ENCODE measurements at regions not wholly inside any gene's neighbourhood (a gene's known extent, or its start where the extent isn't known, plus 50 kb on each side); places are given as distances from the start of the nearest gene placed in this dataset.

DNA sequence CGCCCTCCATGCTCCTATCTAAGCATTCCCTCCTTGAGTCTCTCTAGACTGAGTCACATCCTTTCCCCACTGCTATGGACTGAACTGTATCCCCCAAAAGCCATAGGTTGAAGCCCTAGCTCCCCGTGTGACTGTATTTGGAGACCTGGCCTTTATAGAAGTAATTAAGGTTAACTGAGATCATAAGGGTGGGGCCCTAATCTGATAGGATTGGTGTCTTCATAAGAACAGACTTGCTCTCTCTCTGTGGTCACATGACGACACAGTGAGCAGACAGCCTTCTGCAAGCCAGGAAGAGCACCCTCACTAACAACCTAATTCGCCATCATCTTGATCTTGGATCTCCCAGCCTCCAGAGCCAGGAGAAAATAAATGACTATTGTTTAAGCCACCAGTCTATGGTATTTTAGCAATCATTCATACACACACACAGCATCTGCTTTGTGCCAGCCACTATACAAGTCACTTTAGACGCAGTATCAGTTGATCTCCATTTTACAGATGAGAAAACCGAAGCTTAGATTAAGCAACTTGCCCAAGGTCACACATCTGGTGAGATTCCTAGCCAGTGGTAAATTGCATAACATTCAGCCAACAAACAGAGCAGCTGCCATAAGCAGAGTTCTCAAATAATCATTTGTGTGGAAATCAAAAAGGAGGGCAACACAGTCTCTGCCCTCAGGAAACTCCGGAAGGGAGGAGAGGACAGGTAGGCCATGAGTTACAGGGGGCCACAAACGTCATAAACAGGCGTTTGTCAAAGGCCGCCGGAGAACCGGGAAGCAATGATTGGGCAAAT lies 66.3 kb upstream of the HES1 start:
- no peak for DNase-seq (ENCODE audit: low spot score)

DNA sequence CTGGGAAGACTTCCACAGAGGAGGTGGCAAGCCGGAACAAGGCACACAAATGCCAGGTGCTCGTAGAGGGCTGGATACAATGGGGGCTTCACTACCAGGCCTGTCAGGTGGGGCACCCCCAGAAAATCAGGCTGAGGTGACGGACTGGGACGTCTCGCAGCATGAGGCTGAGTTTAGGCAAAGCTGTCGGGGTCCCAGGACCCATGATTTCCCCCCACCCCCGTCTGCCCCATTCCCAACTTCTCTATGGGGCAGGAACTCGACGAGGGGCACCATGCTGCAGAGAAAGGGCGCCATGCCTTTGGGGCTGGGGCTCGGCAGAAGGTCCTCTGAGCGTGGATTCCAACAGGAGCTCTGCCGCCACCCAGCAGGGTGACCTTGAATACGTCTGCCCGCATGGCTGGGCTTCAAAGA lies 65.7 kb upstream of the HES1 start:
- DNase-seq (ENCODE audit: low spot score) = no peak

DNA sequence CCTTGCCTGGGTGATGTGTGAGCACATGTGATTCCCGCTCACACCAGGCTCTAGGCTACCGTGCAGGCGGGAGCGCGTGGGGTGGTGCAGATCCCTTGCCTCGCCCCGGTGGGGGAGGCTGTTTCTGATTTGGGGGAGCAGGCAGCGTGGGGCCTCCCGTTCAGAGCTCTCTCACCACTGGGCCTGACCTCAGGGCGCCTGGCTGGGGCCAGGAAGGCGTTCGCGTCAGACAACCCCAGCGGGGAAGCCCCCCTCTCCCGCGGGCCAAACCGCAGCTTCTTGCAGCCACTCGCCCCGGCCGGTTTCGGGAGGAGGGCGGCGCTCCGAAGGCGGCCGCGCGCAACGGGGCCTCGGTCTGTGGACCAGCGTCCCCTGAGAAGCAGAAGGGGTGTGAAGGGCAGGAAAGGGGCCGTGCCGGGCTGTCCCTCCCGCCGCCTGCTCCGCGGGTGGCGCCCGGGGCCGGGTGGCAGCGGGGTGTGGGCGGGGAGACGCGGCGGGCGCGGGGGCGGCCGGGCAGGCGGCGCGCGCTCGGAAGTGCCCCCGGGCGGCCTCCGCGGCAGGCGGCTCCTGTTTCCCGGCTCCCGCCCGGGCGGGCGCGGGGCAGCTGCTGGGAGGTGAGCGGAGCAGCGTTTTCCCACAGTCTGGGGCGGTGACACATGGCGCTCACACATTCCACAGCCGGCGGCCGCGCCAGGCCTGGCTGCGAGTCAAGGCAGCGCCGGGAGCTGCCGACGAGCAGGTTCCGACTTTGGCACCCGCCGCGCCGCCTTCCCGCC lies 65.1 kb upstream of the HES1 start:
- peak; percentile 70 for DNase-seq (ENCODE audit: low spot score)

DNA sequence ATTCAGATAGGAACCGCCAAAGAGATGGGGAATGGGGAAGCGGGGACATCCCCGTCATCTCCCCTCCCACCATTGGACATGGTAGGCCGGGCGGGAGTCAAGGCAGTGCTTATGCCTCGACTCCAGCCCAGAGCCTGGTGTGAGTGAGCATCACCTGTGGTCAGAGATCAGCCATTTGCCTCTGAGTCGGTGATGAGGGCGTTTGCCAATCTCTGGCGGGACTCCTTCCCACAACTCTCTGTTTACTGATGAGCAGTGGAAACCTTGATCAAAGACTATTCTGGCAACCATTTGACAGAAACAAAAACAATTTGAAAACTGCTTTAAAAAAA lies 63.9 kb upstream of the HES1 start:
- no peak for DNase-seq (ENCODE audit: low spot score)

DNA sequence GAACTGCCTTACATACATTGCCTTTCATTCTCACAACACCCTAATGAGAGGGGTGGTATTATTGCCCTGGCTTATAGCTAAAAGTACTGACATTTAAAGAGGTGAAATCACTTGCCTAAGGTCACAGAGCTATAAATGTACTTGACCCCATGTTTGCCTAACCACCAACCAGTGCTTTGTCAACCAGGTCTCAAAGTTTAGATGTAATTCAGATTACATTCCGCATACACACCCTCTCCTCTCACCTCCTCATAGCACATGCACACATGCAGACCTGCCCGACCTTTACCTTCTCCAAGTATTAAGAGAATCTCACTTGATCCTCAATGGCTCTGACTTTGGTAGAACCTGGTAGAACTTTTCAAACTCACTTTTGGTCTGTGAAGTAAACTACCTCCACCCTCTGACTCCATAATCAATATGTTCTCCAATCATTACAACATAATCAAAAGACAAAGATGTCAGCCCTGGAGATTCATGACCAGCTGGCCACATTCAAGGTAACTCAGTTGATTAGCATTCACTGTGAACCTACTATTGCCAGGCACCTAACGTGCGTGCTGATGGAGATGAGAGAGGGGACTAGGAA lies 63.2 kb upstream of the HES1 start:
- no peak for DNase-seq (ENCODE audit: low spot score)

DNA sequence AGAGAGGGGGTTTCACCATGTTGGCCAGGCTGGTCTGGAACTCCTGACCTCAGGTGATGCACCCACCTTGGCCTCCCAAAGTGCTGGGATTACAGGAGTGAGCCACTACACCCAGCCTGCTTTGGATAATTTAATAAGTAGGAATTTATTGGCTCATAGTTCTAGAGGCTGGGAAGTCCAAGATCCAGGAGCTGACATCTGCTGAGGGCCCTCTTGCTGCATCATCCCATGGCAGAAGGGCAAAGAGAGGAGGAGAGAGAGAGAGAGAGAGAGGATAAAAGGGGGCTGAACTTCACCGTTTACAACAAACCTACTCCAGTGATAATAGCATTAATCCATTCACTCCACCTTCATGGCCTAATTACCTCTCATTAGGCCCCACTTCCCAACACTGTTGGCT lies 62.0 kb upstream of the HES1 start:
- DNase-seq (ENCODE audit: low spot score) = no peak

DNA sequence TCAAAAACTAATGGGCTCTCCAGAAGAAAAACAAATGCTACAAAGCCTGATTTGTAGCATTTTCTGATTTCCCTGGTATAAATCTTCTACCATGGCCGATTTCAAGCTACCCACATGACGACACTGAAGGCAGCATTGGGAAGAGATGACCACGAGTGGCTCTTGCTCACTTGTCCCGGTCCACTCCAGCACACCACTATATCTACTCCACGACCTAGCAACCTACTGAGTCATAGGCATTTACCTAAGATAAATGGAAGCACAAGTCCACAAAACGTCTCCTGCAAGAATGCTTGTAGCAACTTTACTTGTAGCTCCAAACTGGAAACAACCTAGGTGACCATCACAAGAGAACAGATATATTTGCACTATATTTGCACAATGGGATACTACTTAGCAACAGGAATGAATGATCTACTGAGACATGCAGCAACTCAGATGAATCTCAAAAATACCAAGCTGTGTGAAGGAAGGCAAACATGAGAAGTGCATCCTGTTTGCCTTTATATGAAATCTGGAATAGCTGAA lies 60.8 kb upstream of the HES1 start:
- DNase-seq (ENCODE audit: low spot score) = no peak

DNA sequence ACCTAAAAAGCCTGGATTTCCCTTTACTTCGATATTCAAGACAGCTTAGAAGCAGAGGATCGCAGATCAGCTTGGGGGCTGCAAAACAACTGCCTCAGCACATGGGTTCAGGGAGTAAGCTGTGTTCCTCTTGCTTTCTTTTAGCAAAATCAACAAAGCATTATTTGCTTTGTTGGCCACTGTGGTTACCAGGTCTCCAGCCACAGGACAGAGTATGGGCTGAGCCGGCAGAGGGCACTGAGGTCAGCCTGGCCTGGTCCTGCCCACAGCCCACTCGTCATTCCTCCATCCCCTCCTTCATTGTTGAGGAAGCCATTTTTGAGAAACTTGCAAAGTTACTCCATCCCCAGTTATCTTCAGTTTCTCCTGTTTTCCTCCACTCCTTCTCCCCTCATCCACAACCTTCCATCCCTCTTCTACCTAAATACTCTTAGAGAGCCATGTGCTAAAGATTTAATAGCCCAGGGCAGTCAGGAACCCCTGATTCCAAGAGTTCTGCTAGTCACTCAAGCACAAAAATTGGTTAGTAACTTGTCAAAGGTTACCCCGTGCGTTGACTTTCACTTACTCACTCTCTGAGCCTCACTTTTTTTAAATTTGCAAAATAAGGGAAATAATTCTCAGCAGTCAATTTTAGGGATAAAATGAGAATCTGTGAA lies 60.0 kb upstream of the HES1 start:
- DNase-seq (ENCODE audit: low spot score) = no peak

DNA sequence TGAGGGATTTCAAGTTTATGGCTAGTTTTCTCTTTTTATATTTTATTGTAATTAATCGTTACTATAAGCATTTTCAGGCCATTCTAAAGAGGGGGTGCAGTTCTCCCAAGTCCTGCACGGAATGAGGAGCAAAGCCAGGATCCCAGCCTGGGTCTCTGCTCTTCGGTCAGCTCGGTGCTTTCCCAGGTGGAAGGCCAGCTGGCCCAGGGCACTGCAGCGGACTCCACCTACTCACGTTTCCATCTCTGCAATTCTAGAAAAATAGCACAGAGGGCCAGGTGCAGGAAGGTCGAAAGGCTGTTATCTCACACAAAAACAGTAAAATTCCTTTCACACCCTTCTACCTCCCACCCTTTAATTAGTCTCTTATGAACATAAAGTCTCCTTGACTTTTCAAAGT lies 59.5 kb upstream of the HES1 start:
- DNase-seq (ENCODE audit: low spot score) = no peak

DNA sequence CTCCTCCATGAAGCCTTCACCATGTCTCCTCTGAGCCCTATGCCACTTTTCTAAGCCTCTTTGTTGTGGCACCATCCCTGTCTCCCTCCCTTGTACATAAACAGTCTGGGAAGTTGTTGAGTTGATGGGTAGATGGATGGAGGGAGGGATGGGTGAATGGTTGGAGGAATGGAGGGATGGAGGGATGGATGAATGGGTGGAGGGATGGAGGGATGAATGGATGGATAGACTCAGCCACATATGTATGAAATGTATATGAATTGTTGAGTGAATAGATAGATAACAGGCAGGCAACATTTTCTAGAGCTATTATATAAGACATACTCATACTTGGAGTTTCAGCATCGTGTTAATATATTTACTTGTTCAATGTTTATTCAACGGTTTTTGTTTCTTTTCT lies 58.3 kb upstream of the HES1 start:
- no peak for DNase-seq (ENCODE audit: low spot score)

DNA sequence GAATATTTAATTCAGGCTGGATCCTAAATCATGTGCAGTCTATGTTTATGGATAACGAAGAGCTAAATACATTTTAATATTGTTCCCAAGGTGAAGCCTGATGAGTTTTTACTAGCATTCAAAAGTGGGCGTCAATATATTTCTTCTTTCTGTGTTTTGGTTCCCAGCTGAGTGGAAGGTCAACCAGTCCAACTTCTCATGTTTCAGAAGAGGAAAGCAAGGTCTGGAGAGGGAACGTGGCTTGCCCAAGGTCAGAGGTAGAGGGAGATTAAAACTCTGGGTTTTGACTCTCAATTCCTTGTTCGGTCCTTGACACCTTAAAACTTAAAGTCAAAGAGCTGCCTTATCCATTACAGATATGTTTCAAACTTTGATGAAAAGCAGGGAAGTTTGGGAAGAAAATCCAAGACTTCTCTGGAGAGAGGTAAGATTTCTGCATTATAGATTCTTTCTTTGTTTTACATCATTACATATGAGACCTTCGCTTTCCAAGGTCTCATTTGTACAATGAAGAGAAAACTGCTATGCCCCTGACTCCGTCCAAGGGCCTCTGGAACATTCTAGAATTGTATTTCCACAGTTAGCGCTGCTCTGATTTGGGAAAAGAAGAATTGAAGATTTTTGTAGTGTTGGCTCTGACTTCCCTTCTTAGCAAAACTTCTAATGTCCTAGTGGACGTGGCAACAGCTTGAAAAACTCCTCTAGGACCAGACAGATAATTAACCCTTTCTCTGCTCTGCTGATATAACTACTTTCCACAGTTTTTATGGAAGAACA lies 57.7 kb upstream of the HES1 start:
- DNase-seq (ENCODE audit: low spot score) = no peak

DNA sequence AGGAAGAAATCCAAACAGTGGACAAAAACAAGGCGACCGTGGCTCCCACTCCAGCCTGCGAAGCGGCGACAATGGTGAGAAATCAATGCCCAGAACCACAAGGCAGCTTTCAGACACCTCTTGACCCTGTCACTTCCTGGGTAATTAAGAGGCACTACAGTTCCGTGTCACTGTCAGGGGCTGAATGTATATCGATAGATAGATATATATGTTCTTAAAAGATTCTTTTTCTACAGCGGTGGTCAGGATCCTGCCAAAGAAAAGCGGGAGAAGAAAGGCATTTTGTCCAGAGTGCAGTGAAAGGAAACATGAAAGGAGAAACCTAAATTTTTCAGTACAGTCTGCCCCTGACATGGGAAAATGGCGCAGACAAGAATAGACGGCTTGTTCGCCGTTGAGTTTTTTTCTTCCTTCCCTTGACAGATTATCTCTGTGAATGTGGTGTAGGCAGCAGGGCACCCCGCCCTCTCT lies 56.2 kb upstream of the HES1 start:
- no peak for DNase-seq (ENCODE audit: low spot score)

DNA sequence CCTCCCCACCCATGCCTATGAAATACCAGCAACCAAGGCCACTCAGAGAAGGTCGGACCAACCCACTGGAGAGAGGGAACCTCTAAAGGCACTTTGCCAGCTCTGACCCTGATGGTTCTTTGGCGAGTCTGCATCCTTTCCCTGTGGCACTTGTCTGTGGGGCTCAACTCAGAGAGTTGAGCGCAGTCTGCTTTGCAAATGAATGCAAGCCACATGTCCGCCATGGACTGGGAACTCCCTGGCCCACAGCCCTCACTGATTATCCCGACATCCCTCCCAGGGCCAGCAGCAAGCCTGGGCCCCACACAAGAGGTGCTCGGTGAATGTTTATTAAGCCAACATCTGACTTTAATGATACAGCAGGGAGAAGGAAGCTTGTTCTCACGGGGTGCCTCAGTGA lies 55.5 kb upstream of the HES1 start:
- no peak for DNase-seq (ENCODE audit: low spot score)

DNA sequence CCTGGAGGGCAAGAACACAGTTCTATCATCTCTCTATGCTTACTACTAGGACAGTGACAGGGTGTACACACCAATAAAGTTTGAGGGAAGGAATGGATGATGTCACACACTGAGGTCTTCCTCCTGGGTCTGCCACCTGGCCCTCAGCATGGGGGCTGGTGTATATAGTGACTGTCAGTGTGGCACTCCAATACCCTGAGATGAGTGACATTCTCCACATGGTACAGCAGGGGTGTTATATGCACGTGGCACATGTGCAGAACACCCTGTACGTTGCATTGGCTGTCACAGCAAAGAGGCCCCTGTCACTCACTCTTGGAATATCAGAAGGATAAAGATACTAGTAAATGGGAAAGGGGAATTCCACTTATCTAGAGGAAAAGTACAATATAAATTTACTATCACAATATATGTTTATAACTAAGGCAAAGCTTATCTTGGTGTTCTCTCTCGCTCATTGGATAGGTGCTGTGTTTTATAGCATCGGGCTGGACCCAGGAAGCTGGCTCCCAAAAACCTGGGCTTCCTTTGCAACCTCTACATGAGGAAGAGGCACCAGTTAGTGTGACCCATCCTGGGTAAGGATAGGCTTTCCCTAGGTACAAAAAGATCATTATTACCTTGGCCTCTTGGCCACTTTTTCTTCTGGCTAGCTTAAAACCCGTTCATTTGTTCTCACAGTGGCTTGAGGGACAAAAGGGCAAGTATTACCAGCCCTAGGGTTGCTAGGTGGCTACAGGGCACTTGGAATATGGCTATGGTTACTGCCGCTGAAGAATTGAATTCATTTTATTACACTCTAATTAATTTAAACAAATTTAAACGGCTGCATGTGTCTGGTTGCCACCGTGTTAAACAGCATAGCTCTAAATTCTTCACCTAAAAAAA lies 54.8 kb upstream of the HES1 start:
- DNase-seq (ENCODE audit: low spot score) = no peak

DNA sequence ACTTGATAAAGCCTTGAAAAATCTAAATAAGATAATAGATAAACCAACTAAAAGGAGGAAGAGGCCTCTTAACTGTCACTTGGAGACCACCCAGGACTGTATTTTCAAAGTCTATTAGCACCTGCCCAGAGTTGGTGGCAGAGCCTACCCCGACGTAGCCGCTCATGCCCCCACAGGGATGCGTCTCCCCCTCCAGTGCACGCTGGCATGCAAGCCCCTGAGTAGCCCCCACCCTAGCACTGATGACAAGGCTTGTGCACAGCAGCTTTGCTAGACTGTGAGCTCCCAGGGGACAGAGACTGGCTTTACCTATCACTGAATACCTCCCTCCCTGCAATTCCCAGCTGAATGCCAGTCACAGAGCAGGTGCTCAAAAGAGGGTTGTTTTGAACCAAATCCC lies 54.1 kb upstream of the HES1 start:
- DNase-seq (ENCODE audit: low spot score) = no peak

DNA sequence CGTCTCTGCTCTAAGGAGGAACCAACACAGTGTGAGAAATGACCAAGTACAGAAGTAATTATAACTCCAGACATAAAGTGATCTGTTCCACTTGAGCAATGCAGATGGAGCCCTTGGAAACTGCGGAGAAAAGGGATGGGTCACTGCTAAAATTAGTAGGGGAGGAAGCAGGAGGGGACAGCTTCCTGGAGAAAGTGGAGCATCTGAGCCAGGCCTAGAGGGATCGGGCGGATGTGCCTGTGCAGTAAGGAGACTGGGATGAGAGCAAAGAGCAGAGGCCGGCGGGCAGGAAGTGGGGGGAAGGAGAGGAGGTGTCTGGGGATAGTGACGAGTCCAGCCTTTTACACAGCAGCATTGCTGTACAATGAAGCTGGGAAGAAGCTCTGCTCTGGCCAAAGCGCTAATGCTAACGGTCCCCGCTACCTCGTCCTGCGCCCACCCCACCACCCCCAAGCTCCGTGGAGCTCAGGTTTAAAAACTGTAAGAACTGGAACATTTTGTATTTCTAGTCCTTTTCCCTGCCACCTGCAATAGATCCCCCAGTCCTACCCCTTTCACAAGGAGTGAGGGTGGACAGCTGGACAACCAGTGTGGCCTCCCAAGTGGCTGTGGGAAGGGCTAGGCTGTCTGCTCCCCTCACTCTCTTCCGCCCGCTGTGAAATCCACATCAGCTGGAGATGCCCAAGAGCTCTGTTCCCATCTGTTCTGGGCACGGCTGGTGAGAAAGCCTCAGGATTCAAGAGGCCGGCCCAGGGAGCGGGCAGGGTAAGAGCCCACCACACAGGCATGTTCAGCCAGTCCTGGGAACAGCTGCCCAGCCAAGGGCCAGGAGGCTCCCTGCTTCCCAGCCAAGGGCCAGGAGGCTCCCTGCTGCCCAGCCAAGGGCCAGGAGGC lies 53.0 kb upstream of the HES1 start:
- no peak for DNase-seq (ENCODE audit: low spot score)

DNA sequence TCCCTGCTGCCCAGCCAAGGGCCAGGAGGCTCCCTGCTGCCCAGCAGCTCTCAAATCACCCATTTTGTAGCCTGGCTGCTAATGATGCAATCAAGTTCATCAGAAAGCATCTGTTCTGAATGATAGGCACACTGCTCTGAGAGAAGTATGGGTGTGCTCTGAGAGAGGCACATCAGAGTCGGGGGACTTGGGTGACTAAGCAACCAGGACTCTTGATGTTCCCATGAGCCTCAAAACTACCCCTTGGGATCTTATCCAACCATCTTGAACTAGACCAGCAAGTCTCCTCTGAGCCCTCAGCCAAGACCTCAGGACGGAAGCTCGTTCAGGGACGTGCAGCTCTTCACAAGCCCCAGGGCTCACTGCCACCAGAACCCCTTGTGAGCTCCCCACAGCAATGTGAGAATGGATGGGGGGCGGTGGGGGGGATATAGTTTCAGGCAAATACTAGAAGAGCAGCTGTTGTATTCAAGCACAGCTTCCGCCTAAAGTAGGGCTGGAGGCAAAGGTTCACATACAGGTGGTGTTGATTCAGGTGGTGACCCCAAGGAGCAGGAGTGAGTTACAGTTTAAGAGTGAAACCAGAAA lies 52.2 kb upstream of the HES1 start:
- DNase-seq (ENCODE audit: low spot score) = no peak

DNA sequence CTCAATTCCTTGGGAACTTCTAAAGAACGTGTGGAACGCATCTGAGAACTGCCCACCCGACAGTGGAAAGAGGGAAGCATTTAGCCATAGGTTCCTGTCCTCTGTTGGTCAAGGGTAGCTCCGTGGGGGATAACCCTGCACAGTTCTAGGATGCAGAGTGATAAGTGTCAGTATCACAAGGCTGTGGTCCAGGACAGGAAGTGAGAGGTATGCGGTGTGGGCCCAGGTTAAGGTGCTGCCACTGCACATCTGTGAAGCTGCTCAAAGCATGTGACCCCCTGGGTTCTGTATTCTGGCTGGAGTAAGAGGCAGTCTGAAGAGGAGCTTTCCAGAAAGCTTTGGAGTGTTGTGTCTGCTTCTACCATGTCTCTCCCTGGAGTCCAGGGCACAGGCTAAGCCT lies 51.7 kb upstream of the HES1 start:
- DNase-seq (ENCODE audit: low spot score) = no peak
